H1 (cell line): ENCODE measurements at regions not wholly inside any gene's neighbourhood (a gene's known extent, or its start where the extent isn't known, plus 50 kb on each side); places are given as distances from the start of the nearest gene placed in this dataset.

Source experiments
- CTCF ChIA-PET: fragments of 300-600 bp; sonication (Branson Sonifier 250); formaldehyde crosslinking; loops from one replicate; lab custom pipeline; 2021; ENCODE audit not compliant: partially characterized antibody; lab: Charles Lee
- POLR2A ChIA-PET: fragments of 300-600 bp; sonication (Branson Sonifier 250); formaldehyde crosslinking; loops from one replicate; lab custom pipeline; 2021; ENCODE audit warnings: inconsistent platforms; ENCODE audit not compliant: partially characterized antibody; lab: Charles Lee
- DNase-seq, 2 experiments: peaks; one replicate each; pipeline versions ENCODE4 v3.0.0 to v3.0.0-alpha.2; 2010 to 2022; ENCODE audit warnings: low spot score in 2 of 2, low read depth in 1 of 2, mixed read lengths in 1 of 2
- FAIRE-seq: peaks from 2 replicates; lab custom pipeline; 2011; peaks lifted over from hg19 to GRCh38; lab: Jason Lieb, UNC
- H2AFZ ChIP-seq: 2 replicates; pipeline ENCODE4 v1.8.1; 2012; ENCODE audit warnings: low read length, inconsistent platforms
- H2AK5ac ChIP-seq: 2 replicates; pipeline ENCODE4 v1.6.1; 2013; ENCODE audit warnings: low read depth, low read length
- H2BK120ac ChIP-seq: replicated peaks from 2 replicates; pipeline ENCODE3; 2013; ENCODE audit warnings: low read depth, low read length, inconsistent platforms
- H2BK12ac ChIP-seq: 2 replicates; pipeline ENCODE4 v1.6.1; 2013; ENCODE audit warnings: low read depth, low read length
- H2BK15ac ChIP-seq: 2 replicates; pipeline ENCODE4 v1.6.1; 2013; ENCODE audit warnings: low read length
- H2BK20ac ChIP-seq: 2 replicates; pipeline ENCODE4 v1.6.1; 2013; ENCODE audit warnings: low read length
- H2BK5ac ChIP-seq: 2 replicates; pipeline ENCODE4 v1.6.1; 2013; ENCODE audit warnings: low read depth, low read length
- H3K14ac ChIP-seq: 2 replicates; pipeline ENCODE4 v1.6.1; 2013; ENCODE audit warnings: inconsistent platforms; ENCODE audit not compliant: insufficient read length
- H3K18ac ChIP-seq: 2 replicates; pipeline ENCODE4 v1.6.1; 2013; ENCODE audit warnings: low read length; ENCODE audit errors: extremely low read depth
- H3K23ac ChIP-seq: 2 replicates; pipeline ENCODE4 v1.6.1; 2013; ENCODE audit warnings: inconsistent platforms; ENCODE audit not compliant: insufficient read length
- H3K23me2 ChIP-seq: 2 replicates; pipeline ENCODE4 v1.6.1; 2013; ENCODE audit warnings: low read depth, low read length
- H3K27ac ChIP-seq: 2 replicates; pipeline ENCODE4 v1.6.1; 2011; ENCODE audit warnings: low read depth, low read length, inconsistent platforms
- H3K27me3 ChIP-seq, 4 experiments: replicated peaks in 1 of 4; 1 replicate in 1 of 4; 2 replicates in 3 of 4; pipeline versions ENCODE4 v1.6.1 to v1.8.1; 2011 to 2013; ENCODE audit warnings: low read length in 3 of 4, mild to moderate bottlenecking in 3 of 4, inconsistent platforms in 2 of 4, mixed read lengths in 2 of 4, moderate library complexity in 1 of 4; ENCODE audit not compliant: control insufficient read depth in 3 of 4, insufficient read depth in 3 of 4; ENCODE audit errors: extremely low read depth in 1 of 4
- H3K36me3 ChIP-seq, 4 experiments: 2 replicates each; pipeline versions ENCODE4 v1.6.1 to v1.8.1; 2011 to 2013; ENCODE audit warnings: mild to moderate bottlenecking in 4 of 4, low read length in 3 of 4, moderate library complexity in 2 of 4, control low read depth in 1 of 4, inconsistent platforms in 1 of 4; ENCODE audit not compliant: insufficient read depth in 4 of 4, control insufficient read depth in 2 of 4
- H3K4ac ChIP-seq: replicated peaks from 2 replicates; pipeline ENCODE3; 2013; ENCODE audit warnings: low read length, low read depth, mixed read lengths, inconsistent platforms; ENCODE audit not compliant: insufficient read length
- H3K4me1 ChIP-seq, 4 experiments: replicated peaks in 1 of 4; 1 replicate in 1 of 4; 2 replicates in 3 of 4; pipeline versions ENCODE4 v1.6.1 to v1.8.1; 2011 to 2013; ENCODE audit warnings: low read length in 3 of 4, inconsistent platforms in 2 of 4, mixed read lengths in 1 of 4; ENCODE audit not compliant: insufficient read depth in 4 of 4, control insufficient read depth in 3 of 4
- H3K4me2 ChIP-seq, 2 experiments: 2 replicates each; pipeline versions ENCODE4 v1.6.1 to v1.8.1; 2011 to 2013; ENCODE audit warnings: low read depth in 2 of 2, low read length in 2 of 2, control low read depth in 1 of 2, inconsistent platforms in 1 of 2, mild to moderate bottlenecking in 1 of 2; ENCODE audit not compliant: insufficient read depth in 1 of 2
- H3K4me3 ChIP-seq, 4 experiments: fragments of 200-600, 300-600 bp in 1 of 4; sonication (generic), shearing (Covaris generic), sonication (Bioruptor Twin) in 1 of 4; 2 replicates each; pipeline versions ENCODE4 v1.5.1 to v1.8.1; 2011 to 2016; ENCODE audit warnings: low read length in 4 of 4, low read depth in 3 of 4, control low read depth in 2 of 4, inconsistent platforms in 2 of 4, mild to moderate bottlenecking in 2 of 4, mixed read lengths in 1 of 4, moderate library complexity in 1 of 4; ENCODE audit not compliant: insufficient read depth in 2 of 4; ENCODE audit errors: extremely low read depth in 1 of 4
- H3K56ac ChIP-seq: replicated peaks from 2 replicates; pipeline ENCODE3; 2013; ENCODE audit warnings: low read depth, mild to moderate bottlenecking, mixed read lengths, low read length, inconsistent platforms; ENCODE audit not compliant: insufficient read length
- H3K79me1 ChIP-seq: 2 replicates; pipeline ENCODE4 v1.6.1; 2013; ENCODE audit warnings: low read depth, low read length, control low read depth
- H3K79me2 ChIP-seq, 2 experiments: 2 replicates each; pipeline versions ENCODE4 v1.6.1 to v1.8.1; 2012 to 2013; ENCODE audit warnings: low read length in 2 of 2, mild to moderate bottlenecking in 2 of 2, inconsistent platforms in 1 of 2; ENCODE audit not compliant: insufficient read depth in 2 of 2, control insufficient read depth in 1 of 2
- H3K9ac ChIP-seq, 4 experiments: replicated peaks in 1 of 4; 1 replicate in 1 of 4; 2 replicates in 3 of 4; pipeline versions ENCODE4 v1.6.1 to v1.8.1; 2011 to 2013; ENCODE audit warnings: low read depth in 3 of 4, low read length in 3 of 4, control low read depth in 2 of 4, mild to moderate bottlenecking in 2 of 4, moderate library complexity in 2 of 4, inconsistent platforms in 1 of 4; ENCODE audit errors: extremely low read depth in 1 of 4
- H3K9me3 ChIP-seq, 2 experiments: 2 replicates each; pipeline versions ENCODE4 v1.6.1 to v1.8.1; 2012 to 2013; ENCODE audit warnings: mild to moderate bottlenecking in 2 of 2, moderate library complexity in 2 of 2, control low read depth in 1 of 2, inconsistent platforms in 1 of 2, low read depth in 1 of 2, low read length in 1 of 2, mixed read lengths in 1 of 2; ENCODE audit not compliant: insufficient read depth in 2 of 2
- H4K20me1 ChIP-seq, 2 experiments: replicated peaks in 1 of 2; 2 replicates each; pipeline versions ENCODE3 to v1.8.1; 2011 to 2013; ENCODE audit warnings: inconsistent platforms in 2 of 2, low read length in 2 of 2, mild to moderate bottlenecking in 1 of 2; ENCODE audit not compliant: insufficient read depth in 2 of 2, control insufficient read depth in 1 of 2
- H4K5ac ChIP-seq: 2 replicates; pipeline ENCODE4 v1.6.1; 2013; ENCODE audit warnings: low read length, low read depth, mixed read lengths, inconsistent platforms; ENCODE audit not compliant: insufficient read length
- H4K8ac ChIP-seq: 2 replicates; pipeline ENCODE4 v1.8.0; 2013; ENCODE audit warnings: mild to moderate bottlenecking, moderate library complexity, low read length, inconsistent platforms; ENCODE audit not compliant: insufficient read depth; ENCODE audit errors: extremely low read depth
- H4K91ac ChIP-seq: replicated peaks from 2 replicates; pipeline ENCODE3; 2013; ENCODE audit warnings: low read length, mixed read lengths, inconsistent platforms; ENCODE audit not compliant: insufficient read length
- BRCA1 ChIP-seq: IDR thresholded peaks from 2 replicates; pipeline ENCODE4 v1.6.1; 2012; ENCODE audit warnings: low read depth, low read length, improper control_type of control experiment
- CREB1 ChIP-seq: IDR thresholded peaks from 2 replicates; pipeline ENCODE4 v1.6.1; 2012; ENCODE audit warnings: inconsistent platforms
- CTBP2 ChIP-seq: IDR thresholded peaks from 2 replicates; pipeline ENCODE4 v1.7.0; 2011; ENCODE audit warnings: borderline replicate concordance, mild to moderate bottlenecking, moderate library complexity, mixed read lengths, low read length; ENCODE audit not compliant: insufficient read depth, insufficient read length
- GABPA ChIP-seq: IDR thresholded peaks from 2 replicates; pipeline ENCODE4 v1.6.1; 2011; ENCODE audit warnings: mild to moderate bottlenecking, low read length, moderate library complexity, borderline replicate concordance; ENCODE audit not compliant: insufficient read depth
- HDAC6 ChIP-seq: IDR thresholded peaks from one replicate; pipeline ENCODE4 v1.7.1; 2012; ENCODE audit warnings: low read depth, mild to moderate bottlenecking, inconsistent platforms, low read length, moderate library complexity
- POLR2A ChIP-seq, 2 experiments: IDR thresholded peaks; 1 replicate in 1 of 2; 2 replicates in 1 of 2; pipeline ENCODE4 v1.6.1; 2011; ENCODE audit warnings: low read depth in 2 of 2, low read length in 2 of 2, mild to moderate bottlenecking in 2 of 2; ENCODE audit errors: control extremely low read depth in 1 of 2
- RFX5 ChIP-seq: IDR thresholded peaks from 2 replicates; pipeline ENCODE4 v1.6.1; 2011; ENCODE audit warnings: low read depth, low read length, improper control_type of control experiment, borderline replicate concordance
- SP4 ChIP-seq: IDR thresholded peaks from 2 replicates; pipeline ENCODE4 v1.6.1; 2012; ENCODE audit warnings: low read length, inconsistent platforms
- SUZ12 ChIP-seq: fragments of 200-600 bp; sonication (generic); IDR thresholded peaks from 2 replicates; pipeline ENCODE4 v1.6.1; 2012; ENCODE audit warnings: mild to moderate bottlenecking, inconsistent platforms, low read length, moderate library complexity, mixed read lengths
- WGBS, 2 experiments: shearing (Covaris generic) in 1 of 2; methylation state at CpG; one replicate each; pipeline versions ENCODE4 v1.1.6 to v1.1.7; 2013 to 2015; ENCODE audit warnings: low lambda C conversion rate in 2 of 2, mixed read lengths in 2 of 2, inconsistent platforms in 1 of 2, low coverage in 1 of 2, missing lambda C conversion rate in 1 of 2; ENCODE audit not compliant: insufficient replicate concordance in 2 of 2, insufficient coverage in 1 of 2, insufficient read length in 1 of 2; ENCODE audit errors: extremely low coverage in 1 of 2, missing lambda C conversion rate in 1 of 2; 5-methylcytosine and 5-hydroxymethylcytosine counted together
- TF ChIP-seq, protein P1 (sequence below): IDR thresholded peaks from 2 replicates; pipeline ENCODE4 v1.6.1; 2012; ENCODE audit warnings: low read length, inconsistent platforms

- Histone ChIP-seq H3K4me2 (no peak overlapping the region), H2BK120ac (no peak overlapping the region), H3K56ac (no peak overlapping the region), H3K4me1 (peaks cover 0 to 2% (median under 1%) of the 10 kb centered on the region in 4 experiments; a peak in 2 of 7 replicates), H3K18ac (no peak overlapping the region), H2BK15ac (no peak overlapping the region), H3K23me2 (no peaks in the 10 kb centered on the region), H4K5ac (no peak overlapping the region), H3K23ac (no peak overlapping the region), H4K20me1 (no peaks in the 10 kb centered on the region), H3K27ac (no peak overlapping the region), H3K79me2 (no peaks in the 10 kb centered on the region), H3K79me1 (no peaks in the 10 kb centered on the region), H2AK5ac (no peak overlapping the region), H4K91ac (no peak overlapping the region), H3K4me3 (no peak overlapping the region), H2AFZ (no peak overlapping the region), H3K36me3 (no peaks in the 10 kb centered on the region), H3K9ac (no peak overlapping the region), H3K14ac (no peak overlapping the region), H3K27me3 (no peaks in the 10 kb centered on the region; a peak in 1 of 7 replicates), H2BK20ac (no peak overlapping the region), H3K4ac (no peak overlapping the region), H2BK12ac (no peak overlapping the region), H2BK5ac (no peak overlapping the region), H4K8ac (no peak overlapping the region)
- no peak for FAIRE-seq
- CTCF ChIA-PET, result no interaction called here
- 86% methylated on average over 2 of the region's 2 CpGs; no CpG with 5 or more reads in 1 of the 2 experiments for WGBS, 2 experiments
- POLR2A ChIA-PET, result no interaction called here
- DNase-seq, result no peak
- TF ChIP-seq, protein P1, sequence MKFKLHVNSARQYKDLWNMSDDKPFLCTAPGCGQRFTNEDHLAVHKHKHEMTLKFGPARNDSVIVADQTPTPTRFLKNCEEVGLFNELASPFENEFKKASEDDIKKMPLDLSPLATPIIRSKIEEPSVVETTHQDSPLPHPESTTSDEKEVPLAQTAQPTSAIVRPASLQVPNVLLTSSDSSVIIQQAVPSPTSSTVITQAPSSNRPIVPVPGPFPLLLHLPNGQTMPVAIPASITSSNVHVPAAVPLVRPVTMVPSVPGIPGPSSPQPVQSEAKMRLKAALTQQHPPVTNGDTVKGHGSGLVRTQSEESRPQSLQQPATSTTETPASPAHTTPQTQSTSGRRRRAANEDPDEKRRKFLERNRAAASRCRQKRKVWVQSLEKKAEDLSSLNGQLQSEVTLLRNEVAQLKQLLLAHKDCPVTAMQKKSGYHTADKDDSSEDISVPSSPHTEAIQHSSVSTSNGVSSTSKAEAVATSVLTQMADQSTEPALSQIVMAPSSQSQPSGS, result no peak
- TF ChIP-seq CTBP2 (no peak), POLR2A (IDR thresholded peaks at IDR 0.05; ENCODE audit: control extremely low read depth in 1 of 2, low read depth in 2 of 2, low read length in 2 of 2) (no peak), SUZ12 (no peak), HDAC6 (no peak), BRCA1 (no peak), RFX5 (no peak), SP4 (no peak), GABPA (no peak), CREB1 (no peak)
- TF ChIP-seq, all 59 proteins: peak for 0
- H3K9me3 ChIP-seq, result no peaks in the 10 kb centered on the region
These were observed 357.1 kb upstream of the CFAP20DC start for GRCh38 chr3:59406943-59407342.
